SK-N-MC (cell line): ENCODE measurements at regions not wholly inside any gene's neighbourhood (a gene's known extent, or its start where the extent isn't known, plus 50 kb on each side); places are given as distances from the start of the nearest gene placed in this dataset.

Experiments
- DNase-seq: peaks from one replicate; pipeline ENCODE4 v3.0.0-alpha.2; 2011; ENCODE audit warnings: low read depth, low spot score
- H3K27ac ChIP-seq: fragments of 200-600 bp; sonication (generic); 2 replicates; pipeline ENCODE4 v1.5.1; 2016; ENCODE audit warnings: mixed run types
- H3K36me3 ChIP-seq: fragments of 200-600 bp; sonication (generic); 2 replicates; pipeline ENCODE4 v1.6.1; 2017; ENCODE audit warnings: antibody characterized with exemption, low read length, mixed read lengths; ENCODE audit not compliant: insufficient read depth
- H3K4me3 ChIP-seq: fragments of 200-600 bp; sonication (generic); 2 replicates; pipeline ENCODE4 v1.5.1; 2016
- H3K9ac ChIP-seq: fragments of 200-600 bp; sonication (generic); 2 replicates; pipeline ENCODE4 v1.8.0; 2017; ENCODE audit warnings: mixed run types, mixed read lengths; ENCODE audit not compliant: insufficient read length
- H3K9me3 ChIP-seq: fragments of 200-600 bp; sonication (generic); 2 replicates; pipeline ENCODE4 v1.6.1; 2017; ENCODE audit warnings: low read depth, mild to moderate bottlenecking, antibody characterized with exemption, low read length, moderate library complexity, mixed read lengths
- EZH2 ChIP-seq: fragments of 200-600 bp; sonication (generic); IDR thresholded peaks from one replicate; pipeline ENCODE4 v1.6.1; 2017; ENCODE audit warnings: antibody characterized with exemption
- FOXP2 ChIP-seq: optimal IDR thresholded peaks from 2 replicates; pipeline ENCODE3; 2011; ENCODE audit warnings: mild to moderate bottlenecking, moderate library complexity; ENCODE audit not compliant: insufficient read depth; ENCODE audit errors: extremely low read length, control extremely low read depth
- POLR2AphosphoS5 ChIP-seq: IDR thresholded peaks from 2 replicates; pipeline ENCODE4 v1.6.1; 2012; ENCODE audit warnings: mild to moderate bottlenecking, low read depth, low read length, borderline replicate concordance

DNA sequence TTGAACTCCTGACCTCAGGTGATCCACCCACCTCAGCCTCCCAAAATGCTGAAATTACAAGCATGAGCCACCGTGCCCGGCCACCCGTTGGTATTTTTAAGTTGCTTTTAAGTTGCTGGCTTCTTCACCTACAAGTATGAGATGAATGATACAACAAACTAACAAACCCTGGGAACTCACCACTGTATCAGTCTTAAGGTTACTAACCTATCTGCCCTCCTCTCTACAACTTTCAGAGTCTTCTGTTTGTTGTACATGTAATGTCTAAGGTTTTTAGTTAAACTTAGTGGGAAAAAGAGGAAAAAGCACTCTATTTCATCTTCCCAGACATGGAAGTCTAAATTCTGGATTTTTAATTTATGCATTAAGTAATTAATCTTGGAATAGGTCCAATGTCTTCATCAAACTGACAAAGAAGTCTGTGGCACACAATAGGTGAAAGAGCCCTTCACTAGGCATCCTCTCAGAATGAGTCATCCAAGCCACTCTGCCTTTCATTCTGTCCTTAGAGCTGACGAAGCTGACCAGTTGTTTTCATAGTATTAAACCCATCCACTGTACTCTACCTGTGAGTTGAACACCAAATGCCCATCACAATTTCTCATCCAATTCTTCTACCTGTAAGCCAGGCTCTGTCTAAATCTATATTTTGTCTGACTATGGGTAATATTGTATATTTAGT lies 936.1 kb downstream of the TUSC7 start:
- no peak for DNase-seq
- H3K27ac ChIP-seq, result no peak overlapping the region
- TF ChIP-seq EZH2 (no peak), POLR2AphosphoS5 (no peak), FOXP2 (no peak)

DNA sequence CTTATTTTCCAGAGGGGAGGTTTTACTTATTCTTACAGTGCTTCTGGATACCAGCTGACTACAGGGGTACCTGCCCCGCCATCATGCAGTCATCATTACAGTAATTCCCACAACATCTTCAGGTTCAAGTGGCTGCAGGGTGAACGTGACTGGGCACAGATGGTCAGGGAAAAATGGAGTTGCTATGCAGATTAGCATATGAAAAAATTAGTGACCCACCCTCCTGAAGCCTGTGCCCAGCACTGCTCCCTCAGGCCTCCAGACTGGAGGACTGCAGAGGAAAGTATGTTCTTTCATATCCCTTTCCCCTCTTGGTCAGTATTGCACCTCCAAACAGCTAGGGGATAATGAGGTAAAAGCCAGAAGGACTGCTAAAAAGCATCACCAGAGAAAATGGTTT lies 937.9 kb downstream of the TUSC7 start:
- H3K9ac ChIP-seq, result no peak overlapping the region
- no peak overlapping the region for H3K4me3 ChIP-seq
- no peak for TF ChIP-seq EZH2
- no peak for TF ChIP-seq FOXP2
- TF ChIP-seq POLR2AphosphoS5, result no peak
- no peaks in the 10 kb centered on the region for H3K9me3 ChIP-seq
- H3K36me3 ChIP-seq, result no peaks in the 10 kb centered on the region
- DNase-seq, result no peak
- H3K27ac ChIP-seq, result no peak overlapping the region

More for the DNA sequence above, 936.1 kb downstream of the TUSC7 start:
- H3K9me3 ChIP-seq, result no peaks in the 10 kb centered on the region
- no peaks in the 10 kb centered on the region for H3K36me3 ChIP-seq
- no peak overlapping the region for H3K9ac ChIP-seq
- H3K4me3 ChIP-seq, result no peak overlapping the region

GRCh38 chr3:117651246-117651645 lies 941.7 kb downstream of the TUSC7 start:
- Histone ChIP-seq H3K27ac (no peak overlapping the region), H3K9ac (no peak overlapping the region), H3K36me3 (no peaks in the 10 kb centered on the region), H3K4me3 (no peak overlapping the region), H3K9me3 (no peaks in the 10 kb centered on the region)
- no peak for DNase-seq
- TF ChIP-seq EZH2 (no peak), POLR2AphosphoS5 (no peak)

- TF ChIP-seq FOXP2 (no peak), EZH2 (no peak), POLR2AphosphoS5 (no peak)
- H3K9ac ChIP-seq, result no peak overlapping the region
- no peak overlapping the region for H3K4me3 ChIP-seq
- no peaks in the 10 kb centered on the region for H3K9me3 ChIP-seq
- no peak for DNase-seq
- H3K36me3 ChIP-seq, result no peaks in the 10 kb centered on the region
- no peak overlapping the region for H3K27ac ChIP-seq
Measured at GRCh38 chr3:117656391-117656790, 946.8 kb downstream of the TUSC7 start.

DNA sequence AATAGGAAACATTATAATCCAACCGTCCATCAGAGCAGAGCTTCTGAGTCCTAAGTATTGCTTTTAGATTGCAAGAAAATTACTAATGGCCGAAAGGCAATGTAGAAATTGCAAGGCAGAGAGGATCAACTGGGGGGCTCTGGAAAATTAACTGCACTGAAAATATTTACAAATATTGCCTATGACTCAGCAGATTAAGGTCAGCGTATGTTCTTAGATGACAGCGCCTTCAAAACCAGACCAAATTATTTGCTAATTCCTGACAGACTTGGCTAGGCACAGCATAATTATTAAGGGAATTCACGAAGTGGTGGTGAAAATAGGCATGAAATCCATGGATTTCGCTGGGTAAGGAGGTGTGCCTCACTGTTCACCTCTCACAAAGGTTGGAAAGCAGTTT lies 947.7 kb downstream of the TUSC7 start:
- Histone ChIP-seq H3K27ac (no peak overlapping the region), H3K9me3 (no peaks in the 10 kb centered on the region), H3K4me3 (no peak overlapping the region), H3K9ac (no peak overlapping the region), H3K36me3 (no peaks in the 10 kb centered on the region)
- DNase-seq, result no peak
- no peak for TF ChIP-seq POLR2AphosphoS5
- no peak for TF ChIP-seq FOXP2
- TF ChIP-seq EZH2, result no peak

GRCh38 chr3:117660941-117661817 lies 951.6 kb downstream of the TUSC7 start:
- DNase-seq, result no peak
- Histone ChIP-seq H3K4me3 (no peak overlapping the region), H3K36me3 (no peaks in the 10 kb centered on the region), H3K9ac (no peak overlapping the region), H3K27ac (no peak overlapping the region), H3K9me3 (no peaks in the 10 kb centered on the region)
- no peak for TF ChIP-seq POLR2AphosphoS5
- no peak for TF ChIP-seq FOXP2
- no peak for TF ChIP-seq EZH2

GRCh38 chr3:117661818-117662095 lies 952.2 kb downstream of the TUSC7 start:
- Histone ChIP-seq H3K9me3 (no peaks in the 10 kb centered on the region), H3K4me3 (no peak overlapping the region), H3K27ac (no peak overlapping the region), H3K36me3 (no peaks in the 10 kb centered on the region), H3K9ac (no peak overlapping the region)
- DNase-seq, result no peak
- TF ChIP-seq FOXP2 (no peak), POLR2AphosphoS5 (no peak), EZH2 (no peak)

- Histone ChIP-seq H3K9ac (no peak overlapping the region), H3K9me3 (no peaks in the 10 kb centered on the region), H3K4me3 (no peak overlapping the region), H3K36me3 (no peaks in the 10 kb centered on the region), H3K27ac (no peak overlapping the region)
- TF ChIP-seq FOXP2, result no peak
- no peak for TF ChIP-seq EZH2
- TF ChIP-seq POLR2AphosphoS5, result no peak
- DNase-seq, result no peak
Measured at GRCh38 chr3:117665296-117665695, 955.7 kb downstream of the TUSC7 start.
